K562 (cell line): ENCODE measurements at regions not wholly inside any gene's neighbourhood (a gene's known extent, or its start where the extent isn't known, plus 50 kb on each side); places are given as distances from the start of the nearest gene placed in this dataset.

ENCODE experiments used
- ATAC-seq: fragments of 200-7000 bp; cut with Tn5 transposase; 3 replicates; pipeline ENCODE4 v1.9.1; 2020; ENCODE audit warnings: moderate library complexity
- BruUV-seq: library from RNA; stranded (reverse); fragments of 400-500 nt; replicated peaks from 2 replicates; lab custom pipeline; 2021; lab: Mats Ljungman, UMichigan
- CTCF ChIA-PET: fragments of 300-600 bp; formaldehyde crosslinking; extraction: SDS; loops from one replicate; lab custom pipeline; 2021; ENCODE audit warnings: low intra/inter-chr PET ratio; lab: Yijun Ruan, JAX
- POLR2A ChIA-PET: fragments of 300-600, 350-650 bp; sonication (Branson Sonifier 250); formaldehyde crosslinking; extraction: SDS; loops from one replicate; lab custom pipeline; 2021; ENCODE audit warnings: antibody characterized with exemption, inconsistent platforms; lab: Yijun Ruan, JAX
- DNase-seq, 4 experiments: peaks; one replicate each; pipeline versions ENCODE4 v3.0.0 to v3.0.0-alpha.2; 2011 to 2018; ENCODE audit warnings: low spot score in 3 of 4, mixed read lengths in 3 of 4; ENCODE audit errors: extremely low read depth in 1 of 4
- FAIRE-seq: peaks from 2 replicates; lab custom pipeline; 2011; peaks lifted over from hg19 to GRCh38; lab: Jason Lieb, UNC
- H2AFZ ChIP-seq: 2 replicates; pipeline ENCODE4 v1.6.0; 2011; ENCODE audit warnings: low read depth, low read length, control low read depth, inconsistent platforms
- H3K27ac ChIP-seq: fragments of 200-600 bp; 3 replicates; pipeline ENCODE4 v1.8.0; 2011; ENCODE audit warnings: low read depth, mild to moderate bottlenecking, control low read depth, inconsistent platforms, low read length, moderate library complexity, mixed read lengths; ENCODE audit errors: extremely low read depth
- H3K27me3 ChIP-seq, 2 experiments: fragments of 300-600 bp in 1 of 2; 2 replicates in 1 of 2; 3 replicates in 1 of 2; pipeline versions ENCODE4 v1.6.0 to v1.8.0; 2011; ENCODE audit warnings: inconsistent platforms in 2 of 2, low read length in 2 of 2, mild to moderate bottlenecking in 1 of 2, mixed read lengths in 1 of 2, moderate library complexity in 1 of 2; ENCODE audit not compliant: control insufficient read depth in 2 of 2, insufficient read depth in 2 of 2
- H3K36me3 ChIP-seq: fragments of 300-600 bp; 3 replicates; pipeline ENCODE4 v1.8.0; 2011; ENCODE audit warnings: mild to moderate bottlenecking, low read length, inconsistent platforms; ENCODE audit not compliant: control insufficient read depth, insufficient read depth
- H3K4me1 ChIP-seq, 2 experiments: fragments of 200-600 bp in 1 of 2; replicated peaks in 1 of 2; 2 replicates in 1 of 2; 3 replicates in 1 of 2; pipeline versions ENCODE4 v1.5.1 to v1.8.0; 2011; ENCODE audit warnings: inconsistent platforms in 2 of 2, low read length in 2 of 2, mild to moderate bottlenecking in 1 of 2, mixed read lengths in 1 of 2, moderate library complexity in 1 of 2; ENCODE audit not compliant: control insufficient read depth in 2 of 2, insufficient read depth in 2 of 2
- H3K4me2 ChIP-seq: 2 replicates; pipeline ENCODE4 v1.6.1; 2011; ENCODE audit warnings: low read length, control low read depth, inconsistent platforms, mixed read lengths; ENCODE audit not compliant: insufficient read depth
- H3K4me3 ChIP-seq: fragments of 200-600 bp; sonication (generic), shearing (Covaris generic); 2 replicates; pipeline ENCODE4 v1.5.1; 2016; ENCODE audit warnings: control low read depth, inconsistent platforms
- H3K79me2 ChIP-seq: fragments of 200-600 bp; 3 replicates; pipeline ENCODE4 v1.8.0; 2011; ENCODE audit warnings: low read length, inconsistent platforms; ENCODE audit not compliant: control insufficient read depth, insufficient read depth
- H3K9ac ChIP-seq, 2 experiments: 2 replicates each; pipeline versions ENCODE4 v1.6.0 to v1.6.1; 2011; ENCODE audit warnings: low read depth in 2 of 2, low read length in 2 of 2, control low read depth in 1 of 2, inconsistent platforms in 1 of 2, mild to moderate bottlenecking in 1 of 2, mixed read lengths in 1 of 2; ENCODE audit not compliant: insufficient read depth in 1 of 2
- H3K9me1 ChIP-seq: one replicate; pipeline ENCODE4 v1.6.0; 2011; ENCODE audit warnings: inconsistent platforms, mild to moderate bottlenecking, low read length, moderate library complexity; ENCODE audit not compliant: control insufficient read depth, insufficient read depth
- H3K9me3 ChIP-seq: replicated peaks from 2 replicates; pipeline ENCODE4 v1.5.1; 2011; ENCODE audit warnings: low read depth, low read length, inconsistent platforms; ENCODE audit not compliant: control insufficient read depth, insufficient read depth
- H4K20me1 ChIP-seq: replicated peaks from 2 replicates; pipeline ENCODE4 v1.6.1; 2011; ENCODE audit warnings: low read length, inconsistent platforms, mixed read lengths; ENCODE audit not compliant: control insufficient read depth, insufficient read depth
- E2F3 ChIP-seq: fragments of 250-450 bp; sonication (Bioruptor Pico); IDR thresholded peaks from 2 replicates; pipeline ENCODE4 v1.4.0; 2020; ENCODE audit warnings: mild to moderate bottlenecking
- GABPB2 ChIP-seq: fragments of 250-450 bp; sonication (Bioruptor Pico); conservative IDR thresholded peaks from 2 replicates; pipeline ENCODE4 v1.5.1; 2021; ENCODE audit warnings: mild to moderate bottlenecking
- MAFG ChIP-seq: fragments of 450-650 bp; conservative IDR thresholded peaks from 2 replicates; pipeline ENCODE4 v1.6.1; 2016; ENCODE audit warnings: missing genetic modification characterization, missing compliant biosample characterization
- MEF2A ChIP-seq: IDR thresholded peaks from 2 replicates; pipeline ENCODE4 v1.6.1; 2011; ENCODE audit warnings: low read depth, mild to moderate bottlenecking, low read length, moderate library complexity; ENCODE audit not compliant: control insufficient read depth
- NKRF ChIP-seq: fragments of 450-650 bp; IDR thresholded peaks from 2 replicates; pipeline ENCODE4 v1.6.1; 2016; ENCODE audit warnings: borderline replicate concordance
- POLR3A ChIP-seq: IDR thresholded peaks from 2 replicates; pipeline ENCODE4 v1.6.1; 2011; ENCODE audit warnings: borderline replicate concordance, mild to moderate bottlenecking, moderate library complexity; ENCODE audit not compliant: insufficient read length, insufficient read depth; ENCODE audit errors: extremely low read depth
- SIN3A ChIP-seq, 2 experiments: fragments of 150-350 bp in 1 of 2; IDR thresholded peaks; 2 replicates each; pipeline ENCODE4 v1.6.1; 2011 to 2016; ENCODE audit warnings: borderline replicate concordance in 2 of 2, low read depth in 2 of 2, low read length in 2 of 2, mild to moderate bottlenecking in 2 of 2, moderate library complexity in 2 of 2; ENCODE audit not compliant: control insufficient read depth in 1 of 2
- TRIM28 ChIP-seq: fragments of 450-650 bp; IDR thresholded peaks from 2 replicates; pipeline ENCODE4 v1.6.1; 2017
- ZNF740 ChIP-seq, 3 experiments: fragments of 200-800 bp in 1 of 3; sonication (Bioruptor generic) in 1 of 3; sonication (generic) in 1 of 3; formaldehyde crosslinking in 1 of 3; IDR thresholded peaks; 2 replicates each; pipeline versions ENCODE4 v1.6.1 to v1.8.0; 2016 to 2022; ENCODE audit warnings: mild to moderate bottlenecking in 2 of 3, missing compliant biosample characterization in 2 of 3, missing genetic modification characterization in 2 of 3, missing genetic modification reagents in 1 of 3
- WGBS: fragments of 100-300 bp; shearing (Covaris generic); methylation state at CpG from one replicate; pipeline ENCODE4 v1.1.6; 2016; ENCODE audit warnings: low coverage, mixed read lengths; ENCODE audit not compliant: insufficient coverage; ENCODE audit errors: missing lambda C conversion rate; 5-methylcytosine and 5-hydroxymethylcytosine counted together
- in situ Hi-C: fragments of 300-500 bp; cut with MboI; formaldehyde crosslinking; loops from 4 replicates; pipeline ENCODE4 v1.15.0; 2018; ENCODE audit warnings: inconsistent platforms, mixed read lengths
- intact Hi-C: fragments of 100-400 bp; cut with micrococcal nuclease; formaldehyde crosslinking; loops from 2 replicates; pipeline ENCODE4 v1.14.2; 2022

- no peak for TF ChIP-seq NKRF
These were observed 80.8 kb upstream of the GPR149 start (continued) for GRCh38 chr3:154510780-154511179.

- no peaks in the 10 kb centered on the region for H3K9me1 ChIP-seq
- ChIA-PET CTCF (no interaction called here), POLR2A (no interaction called here)
- DNase-seq = no peak
- no peak for FAIRE-seq
- TF ChIP-seq ZNF740 (CRISPR knock-in tag; IDR thresholded peaks at IDR 0.05) (no peak), ZNF740 (tag; IDR thresholded peaks at IDR 0.05) (no peak), GABPB2 (no peak), E2F3 (CRISPR knock-in tag) (no peak), TRIM28 (no peak), MAFG (tag) (no peak), SIN3A (IDR thresholded peaks at IDR 0.05; ENCODE audit: borderline replicate concordance in 2 of 2, control insufficient read depth in 1 of 2, low read depth in 2 of 2, low read length in 2 of 2) (no peak), POLR3A (no peak), MEF2A (no peak)
- H3K4me3 ChIP-seq = no peak overlapping the region
- H3K9me3 ChIP-seq = no peaks in the 10 kb centered on the region
- in situ Hi-C loops (no loop called here), intact Hi-C loops (no loop called here)
- no peak overlapping the region for H3K9ac ChIP-seq
- no peaks in the 10 kb centered on the region for H3K4me1 ChIP-seq
- BruUV-seq = no TSS peak
- H4K20me1 ChIP-seq = no peaks in the 10 kb centered on the region
- H3K4me2 ChIP-seq = no peak overlapping the region
- H3K36me3 ChIP-seq = no peaks in the 10 kb centered on the region
- no peak overlapping the region for H2AFZ ChIP-seq
- no peak overlapping the region for H3K27ac ChIP-seq
- H3K79me2 ChIP-seq = no peaks in the 10 kb centered on the region
- no peaks in the 10 kb centered on the region for H3K27me3 ChIP-seq
- WGBS = 0% methylated on average over 2 of the region's 2 CpGs
- ATAC-seq = no peak
These were observed 77.7 kb upstream of the GPR149 start for GRCh38 chr3:154507727-154508126.
